Chondrocyte (in vitro differentiated cells): ENCODE measurements at regions not wholly inside any gene's neighbourhood (a gene's known extent, or its start where the extent isn't known, plus 50 kb on each side); places are given as distances from the start of the nearest gene placed in this dataset.

Experiments
- DNase-seq: peaks from one replicate; pipeline ENCODE4 v3.0.0; 2021; ENCODE audit warnings: mixed read lengths, low spot score
- H3K27ac Mint-ChIP-seq: one replicate; pipeline ENCODE4 v1.8.0; 2021; ENCODE audit warnings: mild to moderate bottlenecking, moderate library complexity, mixed read lengths; ENCODE audit not compliant: unreplicated experiment
- H3K27me3 Mint-ChIP-seq: 2 replicates; pipeline ENCODE4 v1.8.0; 2021; ENCODE audit warnings: low read depth, mixed read lengths
- H3K36me3 Mint-ChIP-seq: 2 replicates; pipeline ENCODE4 v1.8.0; 2021; ENCODE audit warnings: low read depth, mixed read lengths
- H3K4me1 Mint-ChIP-seq: 2 replicates; pipeline ENCODE4 v1.8.0; 2021; ENCODE audit warnings: low read depth, mild to moderate bottlenecking, mixed read lengths
- H3K4me3 Mint-ChIP-seq: one replicate; pipeline ENCODE4 v1.8.0; 2021; ENCODE audit warnings: mild to moderate bottlenecking, moderate library complexity, mixed read lengths; ENCODE audit not compliant: unreplicated experiment
- H3K9me3 Mint-ChIP-seq: 2 replicates; pipeline ENCODE4 v1.8.0; 2021; ENCODE audit warnings: low read depth, mixed read lengths
- CTCF ChIP-seq: fragments of 200-600 bp; sonication (generic); IDR thresholded peaks from 2 replicates; pipeline ENCODE4 v1.5.0; 2021; ENCODE audit warnings: antibody characterized with exemption, mild to moderate bottlenecking, moderate library complexity

GRCh38 chr5:103834216-103834615, 271.6 kb upstream of the NUDT12 start:
- no peak for TF ChIP-seq CTCF
- no peaks in the 10 kb centered on the region for H3K9me3 Mint-ChIP-seq
- no peaks in the 10 kb centered on the region for H3K4me1 Mint-ChIP-seq
- no peak for DNase-seq
- no peak overlapping the region for H3K27ac Mint-ChIP-seq
- H3K27me3 Mint-ChIP-seq, result no peaks in the 10 kb centered on the region
- no peaks in the 10 kb centered on the region for H3K36me3 Mint-ChIP-seq
- no peak overlapping the region for H3K4me3 Mint-ChIP-seq

- H3K9me3 Mint-ChIP-seq, result no peaks in the 10 kb centered on the region
- H3K27me3 Mint-ChIP-seq, result no peaks in the 10 kb centered on the region
- TF ChIP-seq CTCF, result peak; percentile 73
- H3K27ac Mint-ChIP-seq, result no peak overlapping the region
- H3K36me3 Mint-ChIP-seq, result no peaks in the 10 kb centered on the region
- DNase-seq, result no peak
- H3K4me3 Mint-ChIP-seq, result no peak overlapping the region
- no peaks in the 10 kb centered on the region for H3K4me1 Mint-ChIP-seq
These were observed 267.0 kb upstream of the NUDT12 start for GRCh38 chr5:103829585-103829984.

- DNase-seq, result no peak
- no peak for TF ChIP-seq CTCF
- Mint-ChIP-seq H3K9me3 (no peaks in the 10 kb centered on the region), H3K36me3 (no peaks in the 10 kb centered on the region), H3K27me3 (no peaks in the 10 kb centered on the region), H3K4me3 (no peak overlapping the region), H3K4me1 (no peaks in the 10 kb centered on the region), H3K27ac (no peak overlapping the region)
These were observed 265.4 kb upstream of the NUDT12 start for GRCh38 chr5:103827976-103828375.

GRCh38 chr5:103821361-103821760, 258.8 kb upstream of the NUDT12 start:
- no peak overlapping the region for H3K27ac Mint-ChIP-seq
- no peak for TF ChIP-seq CTCF
- no peaks in the 10 kb centered on the region for H3K9me3 Mint-ChIP-seq
- H3K4me1 Mint-ChIP-seq, result no peaks in the 10 kb centered on the region
- H3K27me3 Mint-ChIP-seq, result no peaks in the 10 kb centered on the region
- H3K4me3 Mint-ChIP-seq, result no peak overlapping the region
- no peak for DNase-seq
- H3K36me3 Mint-ChIP-seq, result no peaks in the 10 kb centered on the region

- H3K27ac Mint-ChIP-seq, result no peak overlapping the region
- H3K27me3 Mint-ChIP-seq, result no peaks in the 10 kb centered on the region
- DNase-seq, result no peak
- no peaks in the 10 kb centered on the region for H3K9me3 Mint-ChIP-seq
- H3K4me3 Mint-ChIP-seq, result no peak overlapping the region
- peaks cover 4% of the 10 kb centered on the region for H3K4me1 Mint-ChIP-seq
- TF ChIP-seq CTCF, result peak; percentile 99
- no peaks in the 10 kb centered on the region for H3K36me3 Mint-ChIP-seq
These were observed 246.0 kb upstream of the NUDT12 start for GRCh38 chr5:103808464-103809106.
